Fibroblast of skin of back (primary cell): ENCODE measurements at regions not wholly inside any gene's neighbourhood (a gene's known extent, or its start where the extent isn't known, plus 50 kb on each side); places are given as distances from the start of the nearest gene placed in this dataset.

Source experiments
- DNase-seq: peaks from one replicate; pipeline ENCODE4 v3.0.0-alpha.2; 2013

GRCh38 chr7:91634485-91635177, 245.9 kb downstream of the MTERF1 start:
- no peak for DNase-seq

- DNase-seq, result peak; percentile 14
Observed at GRCh38 chr7:91636129-91636724, 244.3 kb downstream of the MTERF1 start.

GRCh38 chr7:91636728-91637127, 243.8 kb downstream of the MTERF1 start:
- DNase-seq, result no peak

GRCh38 chr7:91644256-91644655, 236.2 kb downstream of the MTERF1 start:
- DNase-seq, result no peak

GRCh38 chr7:91645542-91645941, 235.0 kb downstream of the MTERF1 start:
- no peak for DNase-seq

GRCh38 chr7:91651986-91652385, 228.5 kb downstream of the MTERF1 start:
- DNase-seq, result no peak

GRCh38 chr7:91653286-91653685, 227.2 kb downstream of the MTERF1 start:
- peak; percentile 7 for DNase-seq

GRCh38 chr7:91655656-91656055, 224.8 kb downstream of the MTERF1 start:
- DNase-seq, result peak; percentile 22

- peak; percentile 35 for DNase-seq
Observed at GRCh38 chr7:91656541-91657482, 223.7 kb downstream of the MTERF1 start.

- peak; percentile 93 for DNase-seq
Observed at GRCh38 chr7:91657483-91658071, 222.9 kb downstream of the MTERF1 start.

GRCh38 chr7:91659096-91659495, 221.4 kb downstream of the MTERF1 start:
- no peak for DNase-seq

GRCh38 chr7:91660734-91661356, 219.7 kb downstream of the MTERF1 start:
- DNase-seq, result no peak

- DNase-seq, result no peak
Observed at GRCh38 chr7:91661727-91662126, 218.8 kb downstream of the MTERF1 start.

GRCh38 chr7:91668217-91668616, 212.3 kb downstream of the MTERF1 start:
- DNase-seq, result no peak

GRCh38 chr7:91671245-91671644, 209.3 kb downstream of the MTERF1 start:
- no peak for DNase-seq

- DNase-seq, result no peak
Observed at GRCh38 chr7:91674470-91674869, 206.0 kb downstream of the MTERF1 start.

- DNase-seq, result no peak
Observed at GRCh38 chr7:91681718-91682117, 198.8 kb downstream of the MTERF1 start.

GRCh38 chr7:91683823-91684222, 196.7 kb downstream of the MTERF1 start:
- peak; percentile 84 for DNase-seq

- DNase-seq, result peak; percentile 52
Observed at GRCh38 chr7:91685544-91685943, 195.0 kb downstream of the MTERF1 start.

- DNase-seq, result no peak
Observed at GRCh38 chr7:91690541-91691070, 189.9 kb downstream of the MTERF1 start.

GRCh38 chr7:91691865-91692264, 188.6 kb downstream of the MTERF1 start:
- no peak for DNase-seq

- DNase-seq, result no peak
Observed at GRCh38 chr7:91692800-91693199, 187.7 kb downstream of the MTERF1 start.
